GM12892 (cell line): ENCODE measurements at regions not wholly inside any gene's neighbourhood (a gene's known extent, or its start where the extent isn't known, plus 50 kb on each side); places are given as distances from the start of the nearest gene placed in this dataset.

ENCODE experiments used
- POLR2AphosphoS5 ChIP-seq: IDR thresholded peaks from 2 replicates; pipeline ENCODE4 v1.6.1; 2011; ENCODE audit warnings: low read depth, low read length, control low read depth
- TAF1 ChIP-seq: IDR thresholded peaks from 2 replicates; pipeline ENCODE4 v1.6.1; 2011; ENCODE audit warnings: low read depth, mild to moderate bottlenecking, control low read depth, low read length, borderline replicate concordance

DNA sequence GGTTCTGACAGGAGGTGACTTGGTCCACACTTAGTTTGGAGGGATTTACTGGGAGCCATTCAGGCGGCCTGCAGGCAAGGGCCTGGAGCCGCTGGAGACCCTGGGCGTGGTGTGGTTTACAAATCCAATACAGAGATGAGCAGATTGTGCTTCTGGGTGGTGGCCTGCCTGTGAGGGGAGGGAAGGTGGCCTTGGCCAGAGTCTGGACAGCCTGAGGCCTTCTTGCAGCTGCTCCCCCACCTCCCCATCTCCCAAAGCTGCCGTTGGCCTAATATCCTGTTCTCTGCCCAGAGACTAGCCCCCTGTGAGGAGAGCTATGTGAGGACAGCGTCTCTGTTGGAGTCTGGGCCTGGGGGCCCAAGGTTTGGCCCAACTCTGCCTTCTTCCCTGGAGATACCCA, 163.9 kb upstream of the MAMLD1 start:
- TF ChIP-seq POLR2AphosphoS5 = no peak
- TF ChIP-seq TAF1 = no peak
